SU-DHL-6 (cell line): ENCODE measurements at regions not wholly inside any gene's neighbourhood (a gene's known extent, or its start where the extent isn't known, plus 50 kb on each side); places are given as distances from the start of the nearest gene placed in this dataset.
"Not testable (repeated sequence)": the region's sequence is repeated elsewhere in the genome, so short reads cannot be mapped to it uniquely, and the experiment has no call there.

Experiments
- H2AFZ ChIP-seq: fragments of 200-600 bp; sonication (generic); 2 replicates; pipeline ENCODE4 v1.6.1; 2014; ENCODE audit warnings: low read depth, mild to moderate bottlenecking, moderate library complexity, mixed read lengths, antibody characterized with exemption, low read length; ENCODE audit not compliant: severe bottlenecking
- H3F3A ChIP-seq: fragments of 200-600 bp; shearing (Covaris generic); 2 replicates; pipeline ENCODE4 v1.6.0; 2016; ENCODE audit warnings: antibody characterized with exemption, mild to moderate bottlenecking; ENCODE audit not compliant: insufficient read depth
- H3K27ac ChIP-seq: fragments of 200-600 bp; sonication (generic); 2 replicates; pipeline ENCODE4 v1.5.1; 2016; ENCODE audit warnings: low read depth, mild to moderate bottlenecking, low read length, moderate library complexity, mixed read lengths
- H3K27me3 ChIP-seq: fragments of 200-600 bp; sonication (generic), shearing (Covaris generic); 2 replicates; pipeline ENCODE4 v1.6.0; 2014; ENCODE audit warnings: mild to moderate bottlenecking, low read length
- H3K36me3 ChIP-seq: fragments of 200-600 bp; sonication (generic); 2 replicates; pipeline ENCODE4 v1.6.1; 2014; ENCODE audit warnings: mild to moderate bottlenecking, low read length, mixed read lengths
- H3K4me2 ChIP-seq: fragments of 300-600, 200-600 bp; shearing (Covaris generic), sonication (generic); 2 replicates; pipeline ENCODE4 v1.6.0; 2014; ENCODE audit warnings: low read length, low read depth, mild to moderate bottlenecking; ENCODE audit not compliant: poor library complexity, severe bottlenecking
- H3K4me3 ChIP-seq: fragments of 200-600 bp; sonication (generic); 2 replicates; pipeline ENCODE4 v1.5.1; 2014; ENCODE audit warnings: antibody characterized with exemption, low read length, mild to moderate bottlenecking, mixed read lengths; ENCODE audit not compliant: insufficient read depth, poor library complexity, severe bottlenecking
- H3K79me2 ChIP-seq: fragments of 200-600 bp; sonication (generic); 2 replicates; pipeline ENCODE4 v1.6.1; 2014; ENCODE audit warnings: mild to moderate bottlenecking, low read length, moderate library complexity; ENCODE audit not compliant: insufficient read depth
- H3K9ac ChIP-seq: fragments of 200-600 bp; sonication (generic); 2 replicates; pipeline ENCODE4 v1.7.0; 2014; ENCODE audit warnings: mild to moderate bottlenecking, low read length
- H3K9me2 ChIP-seq: fragments of 200-600 bp; sonication (generic); replicated peaks from 2 replicates; pipeline ENCODE4 v1.6.1; 2014; ENCODE audit warnings: low read length; ENCODE audit not compliant: insufficient read depth
- H3K9me3 ChIP-seq: fragments of 200-600 bp; sonication (generic); 2 replicates; pipeline ENCODE4 v1.6.1; 2014; ENCODE audit warnings: low read length, mixed read lengths; ENCODE audit not compliant: insufficient read depth
- H4K20me1 ChIP-seq: fragments of 200-600 bp; sonication (generic); 2 replicates; pipeline ENCODE4 v1.6.1; 2014; ENCODE audit warnings: low read depth, mild to moderate bottlenecking, antibody characterized with exemption, low read length, moderate library complexity, mixed read lengths
- CTCF ChIP-seq: fragments of 200-600 bp; sonication (generic); IDR thresholded peaks from one replicate; pipeline ENCODE4 v1.5.1; 2017; ENCODE audit warnings: antibody characterized with exemption, mild to moderate bottlenecking, low read length, moderate library complexity; ENCODE audit not compliant: insufficient read depth, poor library complexity, severe bottlenecking
- EZH2phosphoT487 ChIP-seq: fragments of 200-600 bp; sonication (generic), shearing (Covaris generic); conservative IDR thresholded peaks from 2 replicates; pipeline ENCODE4 v1.6.1; 2018; ENCODE audit warnings: mild to moderate bottlenecking, antibody characterized with exemption, low read length, moderate library complexity, mixed read lengths

GRCh38 chr1:148264374-148265276, 112.5 kb upstream of the NBPF11 start:
- H3K4me3 ChIP-seq = no peak overlapping the region
- no peak overlapping the region for H3K9ac ChIP-seq

DNA sequence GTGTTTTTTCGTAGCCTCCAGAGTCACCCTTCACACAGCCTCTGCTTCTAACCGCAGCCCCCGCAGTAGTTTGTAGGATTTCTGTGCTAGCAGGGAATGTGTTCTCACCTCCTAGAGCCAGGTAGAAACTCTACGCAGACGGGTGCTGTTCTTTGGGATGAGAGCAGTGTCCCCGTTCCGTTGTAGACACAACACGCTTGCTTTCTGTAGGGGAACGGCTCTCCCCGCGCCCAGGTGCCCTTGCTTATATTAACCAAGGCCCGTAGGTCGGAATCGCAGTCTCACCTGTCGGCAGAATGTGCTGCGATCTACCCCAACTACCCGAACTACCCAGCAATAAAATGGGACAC, 111.8 kb upstream of the NBPF11 start:
- Histone ChIP-seq H3K27me3 (no peaks in the 10 kb centered on the region), H3K9ac (peak overlapping the region; percentile 5; the same call in 1 of the 2 replicates), H3K4me2 (peak overlapping the region; percentile 47), H3K79me2 (no peaks in the 10 kb centered on the region), H3F3A (no peaks in the 10 kb centered on the region), H3K9me2 (no peaks in the 10 kb centered on the region), H3K4me3 (peak overlapping the region; percentile 33), H3K9me3 (no peaks in the 10 kb centered on the region), H2AFZ (peak overlapping the region; percentile 69), H3K36me3 (no peaks in the 10 kb centered on the region), H3K27ac (no peak overlapping the region), H4K20me1 (no peaks in the 10 kb centered on the region)
- TF ChIP-seq EZH2phosphoT487 (no peak), CTCF (no peak)

More at GRCh38 chr1:148264374-148265276, 112.5 kb upstream of the NBPF11 start:
- Histone ChIP-seq H3K9me3 (no peaks in the 10 kb centered on the region), H3K27me3 (no peaks in the 10 kb centered on the region), H3K27ac (no peak overlapping the region), H2AFZ (no peak overlapping the region), H3K36me3 (no peaks in the 10 kb centered on the region), H3K9me2 (no peaks in the 10 kb centered on the region), H3K4me2 (peak overlapping the region; percentile 47), H3K79me2 (no peaks in the 10 kb centered on the region), H3F3A (no peaks in the 10 kb centered on the region), H4K20me1 (no peaks in the 10 kb centered on the region)
- TF ChIP-seq CTCF (no peak), EZH2phosphoT487 (no peak)

DNA sequence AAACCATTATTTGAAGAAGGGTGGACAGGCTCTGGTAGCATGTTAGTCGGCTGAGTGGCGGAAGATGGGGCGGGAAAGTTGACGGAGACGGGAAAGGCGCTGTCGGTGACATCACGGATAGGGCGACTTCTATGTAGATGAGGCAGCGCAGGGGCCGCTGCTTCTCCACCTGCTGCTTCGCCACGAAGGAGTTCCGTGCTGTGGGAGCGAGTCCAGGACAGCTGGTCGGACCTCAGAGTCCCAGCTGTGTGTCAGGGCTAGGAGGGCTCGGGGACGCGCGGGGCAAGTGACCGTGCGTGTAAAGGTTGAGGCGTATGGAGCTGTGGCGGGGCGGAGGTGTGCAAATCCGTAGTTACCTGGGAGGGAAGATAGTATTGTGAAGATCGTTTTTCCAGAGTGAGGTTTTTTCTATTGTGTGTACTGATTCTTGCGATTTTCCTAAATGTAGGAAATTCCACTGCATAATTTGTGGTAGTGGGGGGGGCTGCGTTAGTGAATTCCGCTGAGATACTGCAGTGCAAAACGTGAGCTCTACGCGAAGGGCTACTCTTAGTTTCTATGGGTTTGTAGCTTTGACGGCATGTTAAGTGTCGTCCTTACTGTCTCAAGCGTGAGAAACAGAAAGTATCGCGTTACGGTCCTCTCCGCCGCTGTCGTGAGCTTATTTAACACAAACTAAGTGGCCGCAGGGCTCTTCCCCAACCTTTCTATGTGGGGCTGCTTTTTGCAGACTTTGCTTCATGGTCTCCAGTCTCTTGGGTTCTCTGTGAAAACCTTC, 111.2 kb upstream of the NBPF11 start:
- Histone ChIP-seq H3K9me2 (no peaks in the 10 kb centered on the region), H3K27me3 (no peaks in the 10 kb centered on the region), H3K4me3 (peak overlapping the region; percentile 33), H3K9ac (peak overlapping the region; percentile 5; the same call in 1 of the 2 replicates), H3F3A (no peaks in the 10 kb centered on the region), H3K36me3 (no peaks in the 10 kb centered on the region), H3K4me2 (peak overlapping the region; percentile 47), H3K9me3 (no peaks in the 10 kb centered on the region), H3K79me2 (no peaks in the 10 kb centered on the region), H4K20me1 (no peaks in the 10 kb centered on the region), H2AFZ (peak overlapping the region; percentile 69), H3K27ac (no peak overlapping the region)
- TF ChIP-seq CTCF = no peak
- TF ChIP-seq EZH2phosphoT487 = no peak

DNA sequence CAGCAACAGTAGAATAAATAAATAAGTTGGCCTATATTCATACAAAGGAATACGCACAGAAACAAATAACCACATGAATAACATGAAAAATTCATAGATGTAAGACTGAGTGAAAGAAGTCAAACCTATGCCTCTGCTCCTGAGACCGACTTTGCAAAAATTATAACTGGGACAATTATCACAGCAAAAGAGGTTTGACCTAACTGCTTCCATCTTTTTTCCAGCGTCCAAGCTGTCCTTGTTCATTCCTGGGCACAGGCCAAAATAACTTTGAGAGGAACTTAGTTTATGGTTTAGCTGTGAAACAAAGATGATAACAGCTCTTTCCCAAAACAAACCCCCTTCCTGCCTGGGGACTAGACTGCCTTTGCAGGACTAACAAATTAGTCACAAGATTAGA, 109.6 kb upstream of the NBPF11 start:
- H3K36me3 ChIP-seq, H2AFZ ChIP-seq, H3K4me3 ChIP-seq, H3F3A ChIP-seq, H3K9me2 ChIP-seq, H3K27ac ChIP-seq, H4K20me1 ChIP-seq, H3K9me3 ChIP-seq, H3K4me2 ChIP-seq, H3K27me3 ChIP-seq, H3K9ac ChIP-seq, H3K79me2 ChIP-seq: not testable (repeated sequence)

DNA sequence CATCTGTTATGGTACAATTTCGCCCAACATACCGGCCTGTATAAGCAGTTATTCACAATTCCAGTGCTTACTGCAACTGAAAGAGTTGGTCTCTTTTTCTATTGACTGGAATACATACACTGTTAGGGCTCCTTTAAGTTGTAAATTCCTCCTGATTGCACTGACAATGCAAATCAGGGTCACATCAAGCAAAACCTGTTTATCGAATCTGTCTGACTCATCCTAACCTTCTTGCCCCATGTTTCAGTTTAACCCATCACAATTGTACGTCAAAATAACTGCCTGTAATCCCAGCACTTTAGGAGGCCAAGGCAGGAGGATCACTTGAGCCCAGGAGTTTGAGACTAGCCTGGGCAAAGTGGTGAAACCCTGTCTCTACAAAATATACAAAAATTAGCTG, 105.8 kb upstream of the NBPF11 start:
- H3K9me2 ChIP-seq, H3K27me3 ChIP-seq, H3K79me2 ChIP-seq, H3K9ac ChIP-seq, H3K4me2 ChIP-seq, H3F3A ChIP-seq, H2AFZ ChIP-seq, H3K27ac ChIP-seq, H3K36me3 ChIP-seq, H3K9me3 ChIP-seq, H4K20me1 ChIP-seq, H3K4me3 ChIP-seq: not testable (repeated sequence)
